K562 (cell line): ENCODE measurements at regions not wholly inside any gene's neighbourhood (a gene's known extent, or its start where the extent isn't known, plus 50 kb on each side); places are given as distances from the start of the nearest gene placed in this dataset.

Experiments
- ATAC-seq: fragments of 200-7000 bp; cut with Tn5 transposase; 3 replicates; pipeline ENCODE4 v1.9.1; 2020; ENCODE audit warnings: moderate library complexity
- BruUV-seq: library from RNA; stranded (reverse); fragments of 400-500 nt; replicated peaks from 2 replicates; lab custom pipeline; 2021; lab: Mats Ljungman, UMichigan
- CTCF ChIA-PET: fragments of 300-600 bp; formaldehyde crosslinking; extraction: SDS; loops from one replicate; lab custom pipeline; 2021; ENCODE audit warnings: low intra/inter-chr PET ratio; lab: Yijun Ruan, JAX
- POLR2A ChIA-PET: fragments of 300-600, 350-650 bp; sonication (Branson Sonifier 250); formaldehyde crosslinking; extraction: SDS; loops from one replicate; lab custom pipeline; 2021; ENCODE audit warnings: antibody characterized with exemption, inconsistent platforms; lab: Yijun Ruan, JAX
- DNase-seq, 4 experiments: peaks; one replicate each; pipeline versions ENCODE4 v3.0.0 to v3.0.0-alpha.2; 2011 to 2018; ENCODE audit warnings: low spot score in 3 of 4, mixed read lengths in 3 of 4; ENCODE audit errors: extremely low read depth in 1 of 4
- FAIRE-seq: peaks from 2 replicates; lab custom pipeline; 2011; peaks lifted over from hg19 to GRCh38; lab: Jason Lieb, UNC
- H2AFZ ChIP-seq: 2 replicates; pipeline ENCODE4 v1.6.0; 2011; ENCODE audit warnings: low read depth, low read length, control low read depth, inconsistent platforms
- H3K27ac ChIP-seq: fragments of 200-600 bp; 3 replicates; pipeline ENCODE4 v1.8.0; 2011; ENCODE audit warnings: low read depth, mild to moderate bottlenecking, control low read depth, inconsistent platforms, low read length, moderate library complexity, mixed read lengths; ENCODE audit errors: extremely low read depth
- H3K27me3 ChIP-seq, 2 experiments: fragments of 300-600 bp in 1 of 2; 2 replicates in 1 of 2; 3 replicates in 1 of 2; pipeline versions ENCODE4 v1.6.0 to v1.8.0; 2011; ENCODE audit warnings: inconsistent platforms in 2 of 2, low read length in 2 of 2, mild to moderate bottlenecking in 1 of 2, mixed read lengths in 1 of 2, moderate library complexity in 1 of 2; ENCODE audit not compliant: control insufficient read depth in 2 of 2, insufficient read depth in 2 of 2
- H3K36me3 ChIP-seq: fragments of 300-600 bp; 3 replicates; pipeline ENCODE4 v1.8.0; 2011; ENCODE audit warnings: mild to moderate bottlenecking, low read length, inconsistent platforms; ENCODE audit not compliant: control insufficient read depth, insufficient read depth
- H3K4me1 ChIP-seq, 2 experiments: fragments of 200-600 bp in 1 of 2; replicated peaks in 1 of 2; 2 replicates in 1 of 2; 3 replicates in 1 of 2; pipeline versions ENCODE4 v1.5.1 to v1.8.0; 2011; ENCODE audit warnings: inconsistent platforms in 2 of 2, low read length in 2 of 2, mild to moderate bottlenecking in 1 of 2, mixed read lengths in 1 of 2, moderate library complexity in 1 of 2; ENCODE audit not compliant: control insufficient read depth in 2 of 2, insufficient read depth in 2 of 2
- H3K4me2 ChIP-seq: 2 replicates; pipeline ENCODE4 v1.6.1; 2011; ENCODE audit warnings: low read length, control low read depth, inconsistent platforms, mixed read lengths; ENCODE audit not compliant: insufficient read depth
- H3K4me3 ChIP-seq: fragments of 200-600 bp; sonication (generic), shearing (Covaris generic); 2 replicates; pipeline ENCODE4 v1.5.1; 2016; ENCODE audit warnings: control low read depth, inconsistent platforms
- H3K79me2 ChIP-seq: fragments of 200-600 bp; 3 replicates; pipeline ENCODE4 v1.8.0; 2011; ENCODE audit warnings: low read length, inconsistent platforms; ENCODE audit not compliant: control insufficient read depth, insufficient read depth
- H3K9ac ChIP-seq, 2 experiments: 2 replicates each; pipeline versions ENCODE4 v1.6.0 to v1.6.1; 2011; ENCODE audit warnings: low read depth in 2 of 2, low read length in 2 of 2, control low read depth in 1 of 2, inconsistent platforms in 1 of 2, mild to moderate bottlenecking in 1 of 2, mixed read lengths in 1 of 2; ENCODE audit not compliant: insufficient read depth in 1 of 2
- H3K9me1 ChIP-seq: one replicate; pipeline ENCODE4 v1.6.0; 2011; ENCODE audit warnings: inconsistent platforms, mild to moderate bottlenecking, low read length, moderate library complexity; ENCODE audit not compliant: control insufficient read depth, insufficient read depth
- H3K9me3 ChIP-seq: replicated peaks from 2 replicates; pipeline ENCODE4 v1.5.1; 2011; ENCODE audit warnings: low read depth, low read length, inconsistent platforms; ENCODE audit not compliant: control insufficient read depth, insufficient read depth
- H4K20me1 ChIP-seq: replicated peaks from 2 replicates; pipeline ENCODE4 v1.6.1; 2011; ENCODE audit warnings: low read length, inconsistent platforms, mixed read lengths; ENCODE audit not compliant: control insufficient read depth, insufficient read depth
- DLX4 ChIP-seq: fragments of 250-450 bp; sonication (Bioruptor Pico); IDR thresholded peaks from 2 replicates; pipeline ENCODE4 v1.6.1; 2021; ENCODE audit warnings: mild to moderate bottlenecking
- DMBX1 ChIP-seq: fragments of 250-450 bp; sonication (Bioruptor Pico); IDR thresholded peaks from 2 replicates; pipeline ENCODE4 v1.8.0; 2022; ENCODE audit warnings: inconsistent platforms, mild to moderate bottlenecking, moderate library complexity, borderline replicate concordance
- DPF2 ChIP-seq: fragments of 450-650 bp; IDR thresholded peaks from 2 replicates; pipeline ENCODE4 v1.6.1; 2016
- ELF1 ChIP-seq: fragments of 200-800 bp; sonication (Bioruptor generic); IDR thresholded peaks from 2 replicates; pipeline ENCODE4 v1.6.1; 2016; ENCODE audit warnings: missing genetic modification characterization, missing compliant biosample characterization
- HLTF ChIP-seq: fragments of 450-650 bp; IDR thresholded peaks from 2 replicates; pipeline ENCODE4 v1.6.1; 2016
- IRF2 ChIP-seq: sonication (generic); formaldehyde crosslinking; IDR thresholded peaks from 2 replicates; pipeline ENCODE4 v1.8.1; 2022; ENCODE audit warnings: mild to moderate bottlenecking, missing genetic modification reagents
- KAT7 ChIP-seq: sonication (generic); formaldehyde crosslinking; IDR thresholded peaks from 2 replicates; pipeline ENCODE4 v1.8.0; 2022; ENCODE audit warnings: missing genetic modification reagents, mild to moderate bottlenecking, borderline replicate concordance
- KDM4B ChIP-seq, 2 experiments: fragments of 450-650 bp in 1 of 2; sonication (generic) in 1 of 2; IDR thresholded peaks; 2 replicates each; pipeline ENCODE4 v1.6.1; 2016 to 2017; ENCODE audit warnings: borderline replicate concordance in 2 of 2, antibody characterized with exemption in 1 of 2, low read depth in 1 of 2, mild to moderate bottlenecking in 1 of 2
- MEF2D ChIP-seq: conservative IDR thresholded peaks from 2 replicates; pipeline ENCODE4 v1.6.1; 2016; ENCODE audit warnings: low read depth, missing genetic modification characterization, missing compliant biosample characterization
- PATZ1 ChIP-seq: fragments of 250-450 bp; sonication (Bioruptor Pico); IDR thresholded peaks from 2 replicates; pipeline ENCODE4 v1.5.0; 2020; ENCODE audit warnings: mild to moderate bottlenecking, borderline replicate concordance
- POLR2AphosphoS2 ChIP-seq: IDR thresholded peaks from 2 replicates; pipeline ENCODE4 v1.6.1; 2012; ENCODE audit warnings: low read length, improper control_type of control experiment
- RNF219 ChIP-seq: fragments of 250-450 bp; sonication (Bioruptor Pico); IDR thresholded peaks from 2 replicates; pipeline ENCODE4 v1.5.0; 2022; ENCODE audit warnings: mild to moderate bottlenecking
- SMARCA5 ChIP-seq: fragments of 450-650 bp; IDR thresholded peaks from 2 replicates; pipeline ENCODE4 v1.6.1; 2016
- SREBF1 ChIP-seq: fragments of 150-350 bp; IDR thresholded peaks from 2 replicates; pipeline ENCODE4 v1.6.1; 2014; ENCODE audit warnings: antibody characterized with exemption, low read depth, low read length, borderline replicate concordance
- YY1 ChIP-seq, 3 experiments: IDR thresholded peaks; 2 replicates each; pipeline ENCODE4 v1.6.1; 2011; ENCODE audit warnings: low read length in 2 of 3, mild to moderate bottlenecking in 2 of 3, moderate library complexity in 2 of 3, borderline replicate concordance in 1 of 3, control low read depth in 1 of 3, low read depth in 1 of 3; ENCODE audit not compliant: insufficient read depth in 3 of 3, insufficient replicate concordance in 2 of 3, control insufficient read depth in 1 of 3, insufficient read length in 1 of 3; ENCODE audit errors: extremely low read depth in 1 of 3
- ZBTB7A ChIP-seq: IDR thresholded peaks from 2 replicates; pipeline ENCODE4 v1.6.1; 2011; ENCODE audit warnings: low read depth, mild to moderate bottlenecking, low read length, moderate library complexity, borderline replicate concordance; ENCODE audit not compliant: control insufficient read depth
- ZC3H11A ChIP-seq: IDR thresholded peaks from 2 replicates; pipeline ENCODE4 v1.6.1; 2012; ENCODE audit warnings: low read depth, low read length, improper control_type of control experiment
- ZNF780A ChIP-seq: fragments of 250-450 bp; sonication (Bioruptor Pico); IDR thresholded peaks from 2 replicates; pipeline ENCODE4 v1.5.0; 2021; ENCODE audit warnings: mild to moderate bottlenecking
- ZZZ3 ChIP-seq: fragments of 450-650 bp; IDR thresholded peaks from 2 replicates; pipeline ENCODE4 v1.6.1; 2016; ENCODE audit warnings: antibody characterized with exemption, mild to moderate bottlenecking, moderate library complexity
- WGBS: fragments of 100-300 bp; shearing (Covaris generic); methylation state at CpG from one replicate; pipeline ENCODE4 v1.1.6; 2016; ENCODE audit warnings: low coverage, mixed read lengths; ENCODE audit not compliant: insufficient coverage; ENCODE audit errors: missing lambda C conversion rate; 5-methylcytosine and 5-hydroxymethylcytosine counted together
- in situ Hi-C: fragments of 300-500 bp; cut with MboI; formaldehyde crosslinking; loops from 4 replicates; pipeline ENCODE4 v1.15.0; 2018; ENCODE audit warnings: inconsistent platforms, mixed read lengths
- intact Hi-C: fragments of 100-400 bp; cut with micrococcal nuclease; formaldehyde crosslinking; loops from 2 replicates; pipeline ENCODE4 v1.14.2; 2022

GRCh38 chr13:32850316-32851052, 165.7 kb upstream of the KL start:
- in situ Hi-C loops, result no loop called here
- H3K27ac ChIP-seq, result no peak overlapping the region
- ChIA-PET CTCF (no interaction called here), POLR2A (interaction anchor here (1.2 kb wide), 1 partner anchor 10 kb away, joined by 3 read pairs; no protein-coding TSS in a partner anchor)
- no peaks in the 10 kb centered on the region for H3K4me1 ChIP-seq
- ATAC-seq (no peak), FAIRE-seq (no peak), DNase-seq (no peak)
- peaks cover 0 to 11% of the 10 kb centered on the region in 2 experiments; a peak in 3 of 5 replicates for H3K27me3 ChIP-seq
- H3K9me1 ChIP-seq, result no peaks in the 10 kb centered on the region
- no peak overlapping the region for H2AFZ ChIP-seq
- no TSS peak for BruUV-seq
- H3K36me3 ChIP-seq, result no peaks in the 10 kb centered on the region
- H3K4me3 ChIP-seq, result no peak overlapping the region
- 0% methylated on average over 8 of the region's 8 CpGs for WGBS
- H3K9me3 ChIP-seq, result no peaks in the 10 kb centered on the region
- no peak overlapping the region for H3K4me2 ChIP-seq
- no peaks in the 10 kb centered on the region for H4K20me1 ChIP-seq
- no peaks in the 10 kb centered on the region for H3K79me2 ChIP-seq
- intact Hi-C loops, result no loop called here
- no peak overlapping the region for H3K9ac ChIP-seq
- TF ChIP-seq DMBX1, result no peak
- no peak for TF ChIP-seq KAT7 (CRISPR knock-in tag)
- TF ChIP-seq ZNF780A (CRISPR knock-in tag), result no peak
- TF ChIP-seq SREBF1, result no peak
- TF ChIP-seq MEF2D (tag), result no peak
- no peak for TF ChIP-seq DPF2
- TF ChIP-seq KDM4B (IDR thresholded peaks at IDR 0.05; ENCODE audit: borderline replicate concordance in 2 of 2, low read depth in 1 of 2), result no peak
- no peak for TF ChIP-seq IRF2
- no peak for TF ChIP-seq SMARCA5
- no peak for TF ChIP-seq ZBTB7A
- TF ChIP-seq ELF1 (tag), result no peak
- TF ChIP-seq HLTF, result no peak
- TF ChIP-seq YY1 (IDR thresholded peaks at IDR 0.05; ENCODE audit: borderline replicate concordance in 1 of 3, control insufficient read depth in 1 of 3, extremely low read depth in 1 of 3, insufficient read depth in 3 of 3, insufficient read length in 1 of 3, insufficient replicate concordance in 2 of 3, low read depth in 1 of 3, low read length in 2 of 3), result no peak
- TF ChIP-seq POLR2AphosphoS2, result no peak
- TF ChIP-seq ZZZ3, result no peak
- no peak for TF ChIP-seq PATZ1 (CRISPR knock-in tag)
- no peak for TF ChIP-seq DLX4 (CRISPR knock-in tag)
- TF ChIP-seq ZC3H11A, result no peak
- no peak for TF ChIP-seq RNF219 (CRISPR knock-in tag)
